Retinal pigment epithelial cell (primary cell): ENCODE measurements at regions not wholly inside any gene's neighbourhood (a gene's known extent, or its start where the extent isn't known, plus 50 kb on each side); places are given as distances from the start of the nearest gene placed in this dataset.

Experiments
- DNase-seq: peaks from one replicate; pipeline ENCODE4 v3.0.0-alpha.2; 2010; ENCODE audit warnings: low read depth
- H3K4me3 ChIP-seq: 2 replicates; pipeline ENCODE4 v1.5.1; 2011; ENCODE audit warnings: mild to moderate bottlenecking, low read length, control low read depth, moderate library complexity
- CTCF ChIP-seq: conservative IDR thresholded peaks from 2 replicates; pipeline ENCODE4 v1.5.1; 2011; ENCODE audit warnings: low read depth, low read length, control low read depth, inconsistent platforms

DNA sequence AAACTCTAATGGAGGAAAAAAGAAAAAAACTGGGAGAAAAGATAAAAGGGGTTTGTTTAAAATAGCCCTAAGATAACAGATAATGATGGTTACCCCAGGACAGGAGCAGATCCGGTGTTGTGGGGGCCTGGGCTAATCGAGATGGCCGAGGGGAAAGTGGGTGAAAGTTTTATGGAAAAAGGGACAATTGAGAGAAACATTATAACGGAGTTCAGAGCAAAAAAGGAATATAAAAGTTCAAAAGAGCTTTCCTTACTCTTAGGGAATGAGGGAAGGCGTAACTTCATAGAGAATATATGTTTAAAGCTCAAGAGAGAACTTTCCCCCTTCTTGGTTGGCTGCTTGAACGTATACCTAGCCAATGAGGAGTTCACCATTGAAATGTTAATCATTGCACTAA lies 131.4 kb downstream of the BAMBI start:
- DNase-seq, result no peak
- no peak for TF ChIP-seq CTCF
- no peak overlapping the region for H3K4me3 ChIP-seq

DNA sequence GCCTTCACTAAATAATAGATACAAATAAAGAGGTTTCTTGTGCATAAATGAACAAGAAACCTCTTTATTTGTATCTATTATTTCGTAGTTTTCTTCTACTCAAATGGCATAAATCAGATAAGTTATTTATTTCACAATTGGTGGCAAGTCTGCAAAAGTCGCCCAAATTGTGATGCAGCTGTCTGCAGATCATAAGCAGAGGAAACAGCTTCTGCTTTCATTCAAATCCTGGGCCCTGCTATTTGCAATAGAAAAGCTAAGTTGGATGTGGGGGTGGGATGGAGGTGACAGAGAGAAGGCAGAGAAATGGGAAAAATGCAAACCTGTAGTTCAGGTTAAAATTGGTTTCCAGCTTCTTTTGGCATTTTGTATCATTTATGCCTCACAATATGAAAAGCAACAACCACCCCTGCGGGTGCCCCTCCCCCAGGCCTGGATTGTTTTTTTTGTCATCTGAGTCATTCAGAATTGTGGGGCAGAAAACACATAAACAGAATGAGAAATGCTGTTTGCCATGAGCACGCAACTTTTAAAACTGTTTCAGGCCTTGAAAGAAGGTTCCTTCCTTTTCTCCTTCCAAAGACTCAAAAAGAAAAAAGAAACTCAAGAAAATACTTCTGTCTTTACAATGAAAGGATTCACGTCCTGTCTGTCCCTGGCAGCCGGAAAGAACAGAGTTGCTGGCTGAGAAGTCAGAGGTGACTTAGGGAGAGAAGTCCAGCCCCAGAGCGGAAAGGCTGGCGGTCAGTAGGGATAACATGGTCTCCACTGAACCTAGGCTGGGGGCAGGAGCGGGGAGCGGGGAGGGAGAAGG lies 132.9 kb downstream of the BAMBI start:
- DNase-seq, result no peak
- TF ChIP-seq CTCF, result no peak

GRCh38 chr10:28811639-28812349 lies 134.5 kb downstream of the BAMBI start:
- TF ChIP-seq CTCF, result no peak
- DNase-seq, result no peak
- no peak overlapping the region for H3K4me3 ChIP-seq

More for the DNA sequence above, 132.9 kb downstream of the BAMBI start:
- no peak overlapping the region for H3K4me3 ChIP-seq

DNA sequence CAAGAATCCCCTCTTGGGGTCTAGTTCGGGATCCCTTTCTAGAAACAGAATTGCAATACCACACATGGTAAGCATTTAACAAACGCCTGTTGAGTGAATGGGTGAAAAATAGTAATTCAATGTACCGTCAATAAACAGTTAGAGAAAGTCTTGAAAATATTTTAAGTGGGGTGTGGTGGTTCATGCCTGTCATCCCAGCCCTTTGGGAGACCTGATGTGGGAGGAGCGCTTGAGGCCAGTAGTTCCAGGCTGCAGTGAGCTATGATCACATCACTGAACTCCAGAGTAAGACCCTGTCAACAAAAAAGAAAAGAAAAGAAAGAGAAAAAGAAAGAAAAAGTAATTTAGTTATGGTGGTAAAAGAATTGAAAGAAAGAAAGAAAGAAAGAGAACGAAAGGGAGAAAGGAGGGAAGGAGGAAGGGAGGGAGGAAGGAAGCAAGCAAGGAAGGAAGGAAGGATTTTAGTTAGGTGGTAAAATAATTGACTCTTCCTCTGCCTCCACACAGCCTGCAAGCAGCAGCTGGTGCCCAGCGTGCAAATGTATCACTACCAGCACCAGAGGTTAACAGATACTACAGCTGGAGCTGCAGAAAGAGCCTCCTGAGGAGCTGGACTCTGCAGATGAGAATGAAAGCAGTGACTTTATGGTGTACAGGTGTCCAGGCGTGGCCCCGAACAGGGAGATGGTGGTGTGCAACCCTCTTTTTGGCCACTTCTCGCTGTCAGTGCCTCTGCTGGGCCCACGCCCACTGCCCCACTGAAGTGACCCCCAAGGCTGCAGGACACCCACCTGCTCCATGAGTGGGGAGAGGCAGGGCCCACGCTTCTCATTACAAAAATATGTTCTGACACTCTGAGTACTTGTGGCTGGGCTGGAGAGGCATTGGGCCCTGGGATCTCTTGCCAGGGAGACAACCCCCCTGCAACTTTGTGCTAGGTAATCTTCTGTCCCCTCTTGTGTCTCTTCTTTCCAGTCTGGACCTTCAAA lies 135.4 kb downstream of the BAMBI start:
- no peak for DNase-seq
- no peak for TF ChIP-seq CTCF
- no peak overlapping the region for H3K4me3 ChIP-seq

GRCh38 chr10:28815681-28816080 lies 138.4 kb downstream of the BAMBI start:
- no peak for TF ChIP-seq CTCF
- DNase-seq, result no peak
- H3K4me3 ChIP-seq, result no peak overlapping the region

GRCh38 chr10:28822719-28823464 lies 145.6 kb downstream of the BAMBI start:
- no peak for TF ChIP-seq CTCF
- H3K4me3 ChIP-seq, result no peak overlapping the region
- no peak for DNase-seq
